Erythroblast (primary cell): ENCODE measurements at regions not wholly inside any gene's neighbourhood (a gene's known extent, or its start where the extent isn't known, plus 50 kb on each side); places are given as distances from the start of the nearest gene placed in this dataset.

Source experiments
- GATA1 ChIP-seq: IDR thresholded peaks from 2 replicates; pipeline ENCODE4 v1.6.1; 2011; ENCODE audit warnings: low read depth, mild to moderate bottlenecking, control low read depth, low read length, moderate library complexity
- POLR2A ChIP-seq: IDR thresholded peaks from 2 replicates; pipeline ENCODE4 v1.6.1; 2011; ENCODE audit warnings: mild to moderate bottlenecking, low read length

DNA sequence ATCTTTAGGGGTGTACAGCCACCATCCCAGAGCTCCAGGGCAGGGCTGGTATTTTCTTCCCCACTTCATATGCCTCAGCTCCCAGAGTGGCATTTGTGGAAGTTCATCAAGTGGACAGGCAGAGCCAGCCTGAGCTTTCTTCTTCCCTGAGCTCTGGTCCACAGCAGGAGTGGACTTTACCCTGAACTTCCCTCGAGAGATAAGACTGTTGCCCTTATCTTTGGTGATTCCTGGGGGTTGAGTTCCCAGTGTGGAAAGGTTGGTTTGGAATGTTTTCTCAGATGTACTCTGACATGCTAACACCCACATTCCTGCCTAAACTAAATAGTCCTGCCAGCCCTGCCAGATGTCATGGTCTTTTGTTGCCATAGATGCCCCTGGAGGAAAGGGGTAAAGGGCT lies 62.0 kb upstream of the LGALSL start:
- TF ChIP-seq POLR2A, result no peak
- TF ChIP-seq GATA1, result no peak
